Fibroblast of the aortic adventitia (primary cell): ENCODE measurements at regions not wholly inside any gene's neighbourhood (a gene's known extent, or its start where the extent isn't known, plus 50 kb on each side); places are given as distances from the start of the nearest gene placed in this dataset.

Experiments used
- DNase-seq: peaks from one replicate; pipeline ENCODE4 v3.0.0-alpha.2; 2010; ENCODE audit warnings: low read depth
- H3K4me3 ChIP-seq: 2 replicates; pipeline ENCODE4 v1.5.1; 2011; ENCODE audit warnings: low read depth, mild to moderate bottlenecking, control low read depth, low read length, moderate library complexity
- CTCF ChIP-seq: IDR thresholded peaks from 2 replicates; pipeline ENCODE4 v1.5.1; 2011; ENCODE audit warnings: mild to moderate bottlenecking, low read length, control low read depth, inconsistent platforms; ENCODE audit not compliant: insufficient read depth

GRCh38 chr10:6978187-6978627 is 398.1 kb upstream of the PRKCQ start:
- no peak for TF ChIP-seq CTCF
- DNase-seq: no peak
- H3K4me3 ChIP-seq: no peak overlapping the region

- no peak for TF ChIP-seq CTCF
- H3K4me3 ChIP-seq: no peak overlapping the region
- no peak for DNase-seq
Measured at GRCh38 chr10:6977398-6978186, 397.5 kb upstream of the PRKCQ start.

GRCh38 chr10:6973899-6974298 is 393.8 kb upstream of the PRKCQ start:
- no peak for TF ChIP-seq CTCF
- DNase-seq: no peak
- no peak overlapping the region for H3K4me3 ChIP-seq

GRCh38 chr10:6972226-6972625 is 392.1 kb upstream of the PRKCQ start:
- no peak overlapping the region for H3K4me3 ChIP-seq
- TF ChIP-seq CTCF: no peak
- no peak for DNase-seq

GRCh38 chr10:6969659-6970058 is 389.6 kb upstream of the PRKCQ start:
- TF ChIP-seq CTCF: no peak
- DNase-seq: no peak
- H3K4me3 ChIP-seq: no peak overlapping the region

- no peak for DNase-seq
- TF ChIP-seq CTCF: no peak
- H3K4me3 ChIP-seq: no peak overlapping the region
Measured at GRCh38 chr10:6964543-6964942, 384.5 kb upstream of the PRKCQ start.

- no peak for DNase-seq
- TF ChIP-seq CTCF: no peak
Measured at GRCh38 chr10:6962576-6962975, 382.5 kb upstream of the PRKCQ start.

More at GRCh38 chr10:6962576-6962975, 382.5 kb upstream of the PRKCQ start:
- no peak overlapping the region for H3K4me3 ChIP-seq
